Transverse colon (tissue), 4 donors: ENCODE measurements at regions not wholly inside any gene's neighbourhood (a gene's known extent, or its start where the extent isn't known, plus 50 kb on each side); places are given as distances from the start of the nearest gene placed in this dataset.
"Not testable (repeated sequence)": the region's sequence is repeated elsewhere in the genome, so short reads cannot be mapped to it uniquely, and the experiment has no call there.

ENCODE experiments used
- DNase-seq: peaks from one replicate; pipeline ENCODE4 v3.0.0-alpha.2; 2019
- H3K27ac ChIP-seq, 4 donors: fragments of 200-600 bp; sonication (generic); 2 replicates each; pipeline ENCODE4 v1.5.1; 2016 to 2018; ENCODE audit warnings: inconsistent platforms in 4 of 4
- H3K27me3 ChIP-seq: fragments of 200-600 bp; sonication (generic); 2 replicates; pipeline ENCODE4 v1.5.1; 2017; ENCODE audit warnings: inconsistent platforms
- H3K36me3 ChIP-seq, 4 donors: fragments of 200-600 bp; sonication (generic); 2 replicates each; pipeline ENCODE4 v1.5.1; 2017 to 2019; ENCODE audit warnings: inconsistent platforms in 4 of 4
- H3K4me1 ChIP-seq, 4 donors: fragments of 200-600 bp; sonication (generic); 2 replicates each; pipeline ENCODE4 v1.5.1; 2017 to 2020; ENCODE audit warnings: inconsistent platforms in 4 of 4
- H3K4me3 ChIP-seq, 4 donors: fragments of 200-600 bp; sonication (generic); 1 replicate in 1 of 4; 2 replicates in 3 of 4; pipeline versions ENCODE4 v1.5.1 to v1.6.1; 2017 to 2019; ENCODE audit warnings: inconsistent platforms in 4 of 4
- H3K9me3 ChIP-seq, 2 donors: fragments of 200-600 bp; sonication (generic); 2 replicates each; pipeline ENCODE4 v1.5.1; 2017 to 2019; ENCODE audit warnings: inconsistent platforms in 2 of 2
- CTCF ChIP-seq, 5 experiments: fragments of 200-600 bp in 3 of 5; fragments of 450-650 bp in 2 of 5; sonication (generic) in 3 of 5; IDR thresholded peaks; 1 replicate in 2 of 5; 2 replicates in 3 of 5; pipeline ENCODE4 v1.5.1; 2016 to 2017; ENCODE audit warnings: antibody characterized with exemption in 5 of 5, inconsistent platforms in 3 of 5, mild to moderate bottlenecking in 2 of 5, moderate library complexity in 1 of 5
- EP300 ChIP-seq: sonication (generic); formaldehyde crosslinking; IDR thresholded peaks from one replicate; pipeline ENCODE4 v1.6.1; 2017; ENCODE audit warnings: antibody characterized with exemption, low read depth
- POLR2A ChIP-seq: fragments of 450-650 bp; IDR thresholded peaks from one replicate; pipeline ENCODE4 v1.6.1; 2016; ENCODE audit warnings: antibody characterized with exemption, mild to moderate bottlenecking, moderate library complexity
- POLR2AphosphoS5 ChIP-seq, 3 donors: sonication (generic); formaldehyde crosslinking; IDR thresholded peaks; one replicate each; pipeline ENCODE4 v1.6.1; 2016; ENCODE audit warnings: antibody characterized with exemption in 3 of 3
- WGBS, 2 donors: methylation state at CpG; one replicate each; pipeline ENCODE4 v1.1.5; 2018; ENCODE audit warnings: low coverage in 1 of 2; 5-methylcytosine and 5-hydroxymethylcytosine counted together
- in situ Hi-C, 4 donors: fragments of 200-750 bp; cut with MboI; loops; one replicate each; pipeline versions ENCODE4 v1.15.0 to v1.15.1; 2017; ENCODE audit warnings: low sequenced_read_pairs in 3 of 4, low pct_ligation_motif_present in 1 of 4, low pct_unique_long_range_greater_than_20kb in 1 of 4
- intact Hi-C: fragments of 100-400 bp; cut with DNase I; formaldehyde crosslinking; loops from one replicate; pipeline ENCODE4 v1.15.1; 2023; ENCODE audit warnings: low total_unique reads

- Histone ChIP-seq H3K36me3 (no peaks in the 10 kb centered on the region), H3K27me3 (no peaks in the 10 kb centered on the region), H3K4me3 (no peak overlapping the region), H3K9me3 (no peaks in the 10 kb centered on the region), H3K4me1 (no peaks in the 10 kb centered on the region), H3K27ac (no peak overlapping the region)
- no peak for DNase-seq
- intact Hi-C loops (no loop called here), in situ Hi-C loops (no loop called here)
- no peak for TF ChIP-seq POLR2AphosphoS5 (IDR thresholded peaks at IDR 0.05)
- TF ChIP-seq CTCF (IDR thresholded peaks at IDR 0.05): no peak
- TF ChIP-seq POLR2A: no peak
- no peak for TF ChIP-seq EP300
- 0 to 17% methylated on average over 2 of the region's 2 CpGs for WGBS, 2 donors
These were observed 837.4 kb downstream of the TRIML1 start for GRCh38 chr4:188976644-188977115.

- intact Hi-C loops, DNase-seq, H3K27ac ChIP-seq, H3K4me3 ChIP-seq, H3K27me3 ChIP-seq, H3K4me1 ChIP-seq, H3K36me3 ChIP-seq, in situ Hi-C loops, H3K9me3 ChIP-seq: not testable (repeated sequence)
- WGBS, 2 donors: 75 to 93% methylated on average over 6 of the region's 6 CpGs
These were observed 838.0 kb downstream of the TRIML1 start for GRCh38 chr4:188977232-188977631.

GRCh38 chr4:188984518-188984917 is 845.3 kb downstream of the TRIML1 start:
- intact Hi-C loops: no loop called here
- Histone ChIP-seq H3K36me3 (no peaks in the 10 kb centered on the region), H3K27me3 (no peaks in the 10 kb centered on the region), H3K4me3 (no peak overlapping the region), H3K4me1 (no peaks in the 10 kb centered on the region), H3K9me3 (peaks cover 5 to 7% of the 10 kb centered on the region in 2 donors), H3K27ac (no peak overlapping the region)
- TF ChIP-seq CTCF (IDR thresholded peaks at IDR 0.05) (no peak), EP300 (no peak), POLR2A (no peak), POLR2AphosphoS5 (IDR thresholded peaks at IDR 0.05) (no peak)
- in situ Hi-C loops: no loop called here
- no peak for DNase-seq
- 59 to 80% methylated on average over 1 of the region's 1 CpG for WGBS, 2 donors

GRCh38 chr4:188986271-188986689 is 847.0 kb downstream of the TRIML1 start:
- TF ChIP-seq CTCF (IDR thresholded peaks at IDR 0.05): no peak
- TF ChIP-seq POLR2A: no peak
- TF ChIP-seq EP300: no peak
- TF ChIP-seq POLR2AphosphoS5 (IDR thresholded peaks at IDR 0.05): no peak
- Histone ChIP-seq H3K4me1 (no peaks in the 10 kb centered on the region), H3K4me3 (no peak overlapping the region), H3K9me3 (peaks cover 5 to 7% of the 10 kb centered on the region in 2 donors), H3K36me3 (no peaks in the 10 kb centered on the region), H3K27me3 (no peaks in the 10 kb centered on the region), H3K27ac (no peak overlapping the region)
- intact Hi-C loops (no loop called here), in situ Hi-C loops (no loop called here)
- no peak for DNase-seq
- 50 to 62% methylated on average over 1 to 2 of the region's 2 CpGs for WGBS, 2 donors

GRCh38 chr4:188987011-188987410 is 847.8 kb downstream of the TRIML1 start:
- no peaks in the 10 kb centered on the region for H3K27me3 ChIP-seq
- peaks cover 5 to 7% of the 10 kb centered on the region in 2 donors for H3K9me3 ChIP-seq
- no peaks in the 10 kb centered on the region for H3K36me3 ChIP-seq
- DNase-seq: no peak
- intact Hi-C loops: no loop called here
- TF ChIP-seq POLR2A: no peak
- no peak for TF ChIP-seq EP300
- no peak for TF ChIP-seq CTCF (IDR thresholded peaks at IDR 0.05)
- no peak for TF ChIP-seq POLR2AphosphoS5 (IDR thresholded peaks at IDR 0.05)
- no peaks in the 10 kb centered on the region for H3K4me1 ChIP-seq
- WGBS, 2 donors: 86% methylated on average over 1 of the region's 1 CpG; no CpG with 5 or more reads in 1 of the 2 donors
- no peak overlapping the region for H3K4me3 ChIP-seq
- H3K27ac ChIP-seq: no peak overlapping the region
- in situ Hi-C loops: no loop called here
